Islet precursor cell (in vitro differentiated cells): ENCODE measurements at regions not wholly inside any gene's neighbourhood (a gene's known extent, or its start where the extent isn't known, plus 50 kb on each side); places are given as distances from the start of the nearest gene placed in this dataset.
"Not testable (repeated sequence)": the region's sequence is repeated elsewhere in the genome, so short reads cannot be mapped to it uniquely, and the experiment has no call there.

Experiments used
- DNase-seq: peaks from one replicate; pipeline ENCODE4 v3.0.0-alpha.2; 2018

DNA sequence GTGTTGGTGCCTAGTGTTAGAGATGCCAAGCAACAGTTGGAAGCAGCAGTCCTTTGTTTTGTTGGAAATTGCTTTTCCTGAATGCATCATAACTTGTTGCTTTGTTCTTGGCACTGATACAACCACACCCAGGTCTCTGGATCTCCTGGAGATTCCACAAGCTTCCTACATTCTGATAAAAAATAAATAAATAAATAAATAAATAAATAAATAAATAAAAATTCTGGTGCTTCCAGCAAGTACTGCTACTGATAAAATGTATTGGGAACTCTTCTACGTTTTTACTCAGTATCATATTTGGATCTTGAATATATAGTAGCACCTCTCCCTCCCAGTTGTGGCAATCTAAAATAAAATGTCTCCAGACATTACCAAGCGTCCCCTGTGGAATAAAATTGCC lies 62.7 kb upstream of the GRID2 start:
- DNase-seq, result no peak

DNA sequence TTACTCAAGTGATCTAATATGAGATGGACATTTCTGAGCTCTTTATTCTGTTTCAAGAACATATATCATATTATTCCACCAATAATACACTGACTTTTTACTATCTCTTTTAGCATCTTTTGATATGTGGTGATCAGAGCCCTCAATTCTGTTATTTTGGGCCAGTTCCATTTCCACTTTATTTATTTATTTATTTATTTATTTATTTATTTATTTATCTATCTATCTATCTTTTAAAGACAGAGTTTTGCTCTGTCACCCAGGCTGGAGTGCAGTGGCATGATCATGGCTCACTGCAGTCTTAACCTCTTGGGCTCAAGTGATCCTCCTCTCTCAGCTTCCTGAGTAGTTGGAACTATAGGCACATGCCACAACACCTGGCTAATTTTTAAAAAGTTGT lies 57.4 kb upstream of the GRID2 start:
- no peak for DNase-seq

DNA sequence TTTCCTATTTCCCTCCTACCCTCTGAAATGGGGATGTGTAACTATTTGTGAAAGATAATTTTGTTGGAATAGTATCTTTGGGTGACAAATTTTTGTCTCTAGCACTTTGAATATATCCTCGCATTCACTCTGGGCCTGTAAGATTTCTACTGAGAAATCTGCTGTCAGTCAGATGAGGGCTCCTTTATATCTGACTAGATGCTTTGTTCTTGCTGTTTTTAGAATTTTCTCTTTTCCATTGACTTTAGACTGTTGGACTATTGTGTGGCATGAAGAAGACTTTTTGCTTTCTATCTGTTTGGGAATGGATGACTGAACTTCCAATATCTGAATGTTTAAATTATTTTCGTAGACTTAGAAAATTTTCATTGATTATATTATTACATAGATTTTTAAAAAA lies 54.2 kb upstream of the GRID2 start:
- no peak for DNase-seq

DNA sequence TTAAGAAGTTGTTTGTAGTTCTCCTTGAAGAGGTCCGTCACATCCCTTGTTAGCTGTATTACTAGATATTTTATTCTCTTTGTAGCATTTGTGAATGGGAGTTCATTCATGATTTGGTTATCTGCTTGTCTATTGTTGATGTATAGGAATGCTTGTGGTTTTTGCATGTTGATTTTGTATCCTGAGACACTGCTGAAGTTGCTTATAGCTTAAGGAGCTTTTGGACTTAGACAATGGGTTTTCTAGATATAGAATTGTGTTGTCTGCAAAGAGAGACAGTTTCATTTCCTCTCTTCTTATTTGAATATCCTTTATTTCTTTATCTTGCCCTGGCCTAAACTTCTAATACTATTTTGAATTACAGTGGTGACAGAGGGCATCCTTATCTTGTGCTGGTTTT lies 52.1 kb upstream of the GRID2 start:
- DNase-seq, result no peak

DNA sequence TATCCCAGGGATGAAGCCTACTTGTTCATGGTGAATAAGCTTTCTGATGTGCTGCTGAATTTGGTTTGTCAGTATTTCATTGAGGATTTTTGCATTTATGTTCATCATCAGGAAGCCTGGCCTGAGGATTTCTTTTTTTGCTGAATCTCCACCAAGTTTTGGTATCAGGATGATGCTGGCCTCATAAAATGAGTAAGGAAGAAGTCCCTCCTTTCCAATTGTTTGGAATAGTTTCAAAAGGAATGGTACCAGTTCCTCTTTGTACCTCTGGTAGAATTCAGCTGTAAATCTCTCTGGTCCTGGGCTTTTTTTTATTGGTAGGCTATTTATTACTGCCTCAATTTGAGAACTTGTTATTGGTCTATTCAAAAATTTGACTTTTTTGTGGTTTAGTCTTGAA lies 51.4 kb upstream of the GRID2 start:
- not testable (repeated sequence) for DNase-seq

DNA sequence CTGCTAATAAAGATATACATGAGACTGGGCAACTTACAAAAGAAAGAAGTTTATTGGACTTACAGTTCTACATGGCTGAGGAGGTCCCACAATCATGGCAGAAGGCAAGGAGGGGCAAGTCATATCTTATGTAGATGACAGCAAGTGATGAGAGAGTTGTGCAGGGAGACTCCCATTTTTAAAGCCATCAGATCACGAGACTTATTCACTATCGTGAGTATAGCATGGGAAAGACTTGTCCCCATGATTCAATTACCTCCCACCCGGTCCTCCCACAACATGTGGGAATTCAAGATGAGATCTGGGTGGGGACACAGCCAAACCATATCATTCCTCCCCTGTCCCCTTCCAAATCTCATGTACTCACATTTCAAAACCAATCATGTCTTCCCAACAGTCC lies 50.9 kb upstream of the GRID2 start:
- DNase-seq, result no peak

DNA sequence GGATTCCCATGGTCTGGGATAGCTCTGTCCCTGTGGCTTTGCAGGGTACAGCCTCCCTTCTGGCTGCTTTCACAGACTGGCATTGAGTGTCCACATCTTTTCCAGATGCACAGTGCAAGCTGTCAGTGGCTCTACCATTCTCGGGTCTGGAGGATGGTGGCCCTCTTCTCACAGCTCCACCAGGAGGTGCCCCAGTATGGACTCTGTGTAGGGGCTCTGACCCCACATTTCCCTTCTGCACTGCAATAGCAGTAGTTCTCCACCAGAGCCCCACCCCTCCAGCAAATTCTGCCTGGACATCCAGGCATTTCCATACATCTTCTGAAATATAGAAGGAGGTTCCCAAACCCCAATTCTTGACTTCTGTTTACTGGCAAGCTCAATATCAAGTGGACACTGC lies 50.2 kb upstream of the GRID2 start:
- DNase-seq, result no peak
